DOHH2 (cell line): ENCODE measurements at regions not wholly inside any gene's neighbourhood (a gene's known extent, or its start where the extent isn't known, plus 50 kb on each side); places are given as distances from the start of the nearest gene placed in this dataset.

Source experiments
- H3F3A ChIP-seq: fragments of 200-600 bp; sonication (generic), shearing (Covaris generic); 2 replicates; pipeline ENCODE4 v1.6.0; 2016; ENCODE audit warnings: antibody characterized with exemption, mild to moderate bottlenecking; ENCODE audit not compliant: control insufficient read depth, insufficient read depth
- H3K27ac ChIP-seq: fragments of 200-600 bp; sonication (generic); 2 replicates; pipeline ENCODE4 v1.5.1; 2014; ENCODE audit warnings: low read depth, mild to moderate bottlenecking, low read length, moderate library complexity
- H3K27me3 ChIP-seq: fragments of 200-600 bp; sonication (generic); 2 replicates; pipeline ENCODE4 v1.6.1; 2014; ENCODE audit warnings: mild to moderate bottlenecking, low read length, mixed read lengths; ENCODE audit not compliant: control insufficient read depth
- H3K36me3 ChIP-seq: fragments of 200-600 bp; sonication (generic); 2 replicates; pipeline ENCODE4 v1.6.1; 2014; ENCODE audit warnings: mild to moderate bottlenecking, low read length, moderate library complexity, mixed read lengths; ENCODE audit not compliant: control insufficient read depth
- H3K4me1 ChIP-seq: fragments of 200-600 bp; sonication (generic); 2 replicates; pipeline ENCODE4 v1.6.1; 2014; ENCODE audit warnings: mild to moderate bottlenecking, low read length, mixed read lengths; ENCODE audit not compliant: control insufficient read depth
- H3K4me2 ChIP-seq: fragments of 200-600 bp; sonication (generic); 2 replicates; pipeline ENCODE4 v1.6.0; 2014; ENCODE audit warnings: mild to moderate bottlenecking, low read length, moderate library complexity
- H3K4me3 ChIP-seq: fragments of 200-600 bp; sonication (generic); 2 replicates; pipeline ENCODE4 v1.5.1; 2014; ENCODE audit warnings: mild to moderate bottlenecking, low read length, mixed read lengths
- H3K79me2 ChIP-seq: fragments of 200-600 bp; sonication (generic); 2 replicates; pipeline ENCODE4 v1.6.1; 2014; ENCODE audit warnings: mild to moderate bottlenecking, low read length, mixed read lengths; ENCODE audit not compliant: control insufficient read depth
- H3K9me2 ChIP-seq: fragments of 200-600 bp; sonication (generic); replicated peaks from 2 replicates; pipeline ENCODE4 v1.6.1; 2014; ENCODE audit warnings: mild to moderate bottlenecking, low read length, mixed read lengths; ENCODE audit not compliant: control insufficient read depth
- H3K9me3 ChIP-seq: fragments of 200-600 bp; sonication (generic); 2 replicates; pipeline ENCODE4 v1.6.1; 2014; ENCODE audit warnings: antibody characterized with exemption, low read length, mixed read lengths; ENCODE audit not compliant: control insufficient read depth, insufficient read depth
- H4K20me1 ChIP-seq: fragments of 200-600 bp; sonication (generic); 2 replicates; pipeline ENCODE4 v1.6.0; 2014; ENCODE audit warnings: low read depth, mild to moderate bottlenecking, antibody characterized with exemption, low read length, moderate library complexity; ENCODE audit not compliant: control insufficient read depth, insufficient read depth
- CTCF ChIP-seq: fragments of 200-600 bp; sonication (generic); IDR thresholded peaks from one replicate; pipeline ENCODE4 v1.5.1; 2014; ENCODE audit warnings: antibody characterized with exemption, mild to moderate bottlenecking, low read depth, low read length; ENCODE audit not compliant: poor library complexity, severe bottlenecking
- EZH2phosphoT487 ChIP-seq: fragments of 200-600 bp; sonication (generic); IDR thresholded peaks from 2 replicates; pipeline ENCODE4 v1.6.1; 2017; ENCODE audit warnings: borderline replicate concordance, mild to moderate bottlenecking, antibody characterized with exemption, low read length, moderate library complexity, mixed read lengths

GRCh38 chr4:77305766-77306165 lies 148.8 kb downstream of the CCNG2 start:
- TF ChIP-seq CTCF, result no peak
- TF ChIP-seq EZH2phosphoT487, result no peak
- H3K4me3 ChIP-seq, result no peak overlapping the region
- H3K79me2 ChIP-seq, result no peaks in the 10 kb centered on the region
- no peak overlapping the region for H3K27ac ChIP-seq
- no peak overlapping the region for H3K4me2 ChIP-seq
- 0 out of 2 replicates have a peak, but pooled peaks cover 2% of the 10 kb centered on the region for H3K27me3 ChIP-seq
- H3K9me3 ChIP-seq, result no peaks in the 10 kb centered on the region
- H3K9me2 ChIP-seq, result no peaks in the 10 kb centered on the region
- H3K36me3 ChIP-seq, result no peaks in the 10 kb centered on the region
- H3F3A ChIP-seq, result no peaks in the 10 kb centered on the region
- H3K4me1 ChIP-seq, result no peaks in the 10 kb centered on the region
- H4K20me1 ChIP-seq, result no peaks in the 10 kb centered on the region

GRCh38 chr4:77306496-77306895 lies 149.5 kb downstream of the CCNG2 start:
- 0 out of 2 replicates have a peak, but pooled peaks cover 2% of the 10 kb centered on the region for H3K27me3 ChIP-seq
- H3K79me2 ChIP-seq, result no peaks in the 10 kb centered on the region
- H3F3A ChIP-seq, result no peaks in the 10 kb centered on the region
- no peaks in the 10 kb centered on the region for H4K20me1 ChIP-seq
- H3K9me2 ChIP-seq, result no peaks in the 10 kb centered on the region
- H3K27ac ChIP-seq, result no peak overlapping the region
- H3K36me3 ChIP-seq, result no peaks in the 10 kb centered on the region
- no peaks in the 10 kb centered on the region for H3K9me3 ChIP-seq
- no peak overlapping the region for H3K4me2 ChIP-seq
- TF ChIP-seq EZH2phosphoT487 (no peak), CTCF (no peak)
- H3K4me3 ChIP-seq, result no peak overlapping the region
- H3K4me1 ChIP-seq, result no peaks in the 10 kb centered on the region

GRCh38 chr4:77308843-77309242 lies 151.8 kb downstream of the CCNG2 start:
- Histone ChIP-seq H3K79me2 (no peaks in the 10 kb centered on the region), H3K4me3 (no peak overlapping the region), H3K9me3 (no peaks in the 10 kb centered on the region), H3K27ac (no peak overlapping the region), H3F3A (no peaks in the 10 kb centered on the region), H3K9me2 (no peaks in the 10 kb centered on the region), H3K36me3 (no peaks in the 10 kb centered on the region), H3K4me1 (no peaks in the 10 kb centered on the region), H4K20me1 (no peaks in the 10 kb centered on the region), H3K27me3 (0 out of 2 replicates have a peak, but pooled peaks cover 2% of the 10 kb centered on the region), H3K4me2 (no peak overlapping the region)
- peak; percentile 55 for TF ChIP-seq CTCF
- TF ChIP-seq EZH2phosphoT487, result no peak

- Histone ChIP-seq H3K27ac (no peak overlapping the region), H3K4me1 (no peaks in the 10 kb centered on the region), H4K20me1 (no peaks in the 10 kb centered on the region), H3K4me3 (no peak overlapping the region), H3K79me2 (no peaks in the 10 kb centered on the region), H3K9me2 (no peaks in the 10 kb centered on the region), H3K36me3 (no peaks in the 10 kb centered on the region), H3K9me3 (no peaks in the 10 kb centered on the region), H3F3A (no peaks in the 10 kb centered on the region), H3K27me3 (0 out of 2 replicates have a peak, but pooled peaks cover 2% of the 10 kb centered on the region), H3K4me2 (no peak overlapping the region)
- TF ChIP-seq EZH2phosphoT487, result no peak
- no peak for TF ChIP-seq CTCF
Measured at GRCh38 chr4:77309496-77309895, 152.5 kb downstream of the CCNG2 start.
